UCSD-AML1 (cell line): ENCODE measurements at regions not wholly inside any gene's neighbourhood (a gene's known extent, or its start where the extent isn't known, plus 50 kb on each side); places are given as distances from the start of the nearest gene placed in this dataset.

Experiments
- DNase-seq: peaks from one replicate; lab custom pipeline; 2025; ENCODE audit not compliant: unreplicated experiment; lab: John Stamatoyannopoulos, UW

DNA sequence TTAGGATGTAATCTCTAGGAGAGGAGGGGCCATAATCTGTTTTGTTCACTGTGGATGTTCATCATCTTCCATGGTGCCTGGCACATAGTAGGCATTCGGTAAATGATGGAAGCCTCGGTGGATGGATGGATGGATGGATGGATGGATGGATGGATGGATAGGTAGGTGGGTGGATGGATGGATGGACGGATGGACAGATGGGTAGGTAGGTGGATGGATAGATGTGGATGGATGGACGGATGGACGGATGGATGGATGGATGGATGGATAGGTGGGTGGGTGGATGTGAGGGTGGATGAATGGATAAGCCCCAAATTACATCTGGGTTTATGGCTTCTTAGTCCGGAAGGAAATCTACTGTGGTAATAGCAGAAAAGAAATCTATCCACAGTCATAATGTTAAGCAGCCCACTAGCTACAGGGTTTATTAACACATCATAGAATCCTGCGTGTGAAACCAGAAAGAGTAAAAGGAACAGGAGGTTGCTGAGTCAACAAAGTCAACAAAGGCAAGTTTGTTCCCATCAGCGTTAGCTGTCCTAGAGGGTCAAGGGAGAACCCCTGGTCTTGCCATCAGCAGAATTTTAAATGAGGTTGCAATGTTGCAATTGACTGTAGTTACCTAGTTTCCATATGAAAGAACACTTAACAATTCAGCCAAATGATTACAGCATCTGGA lies 82.8 kb downstream of the C11orf91 start:
- no peak for DNase-seq

GRCh38 chr11:33616552-33616951 lies 84.1 kb downstream of the C11orf91 start:
- DNase-seq = no peak

- DNase-seq = no peak
Observed at GRCh38 chr11:33615751-33616150, 84.9 kb downstream of the C11orf91 start.

DNA sequence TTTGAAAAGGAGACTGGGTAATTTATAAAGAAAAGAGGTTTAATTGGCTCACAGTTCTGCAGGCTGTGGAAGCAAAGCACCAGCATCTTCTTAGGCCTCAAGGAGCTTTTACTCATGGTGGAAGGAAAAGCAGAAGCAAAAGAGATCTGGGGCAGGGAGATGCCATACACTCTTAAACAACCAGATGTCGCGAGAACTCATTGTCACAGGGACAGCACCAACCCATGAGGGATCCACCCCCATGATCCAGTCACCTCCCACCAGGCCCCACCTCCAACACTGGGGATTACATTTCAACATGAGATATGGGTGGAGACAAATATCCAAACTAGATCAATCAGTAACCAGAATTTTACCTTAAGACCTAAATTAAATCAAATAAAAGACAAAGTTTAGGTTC lies 87.2 kb downstream of the C11orf91 start:
- no peak for DNase-seq

GRCh38 chr11:33610903-33611302 lies 89.7 kb downstream of the C11orf91 start:
- DNase-seq = no peak

DNA sequence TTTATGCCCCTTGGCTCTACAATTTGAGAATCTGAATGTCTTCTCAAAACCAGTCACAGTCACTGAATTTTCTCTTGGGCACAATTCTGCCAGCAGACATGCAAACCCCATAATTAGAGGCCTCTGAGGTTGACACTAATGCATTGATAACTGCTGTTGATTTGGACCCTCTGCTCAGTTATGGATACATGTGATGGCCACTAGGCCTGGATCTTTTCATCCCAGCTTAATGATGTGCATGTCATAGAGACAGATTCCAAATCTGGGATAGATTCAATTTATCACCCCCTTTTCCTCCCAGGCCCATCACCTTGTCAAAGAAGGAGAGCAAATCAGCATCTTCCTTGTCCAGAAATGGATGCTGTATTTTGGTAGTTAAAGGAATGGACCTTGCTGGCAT lies 92.2 kb downstream of the C11orf91 start:
- DNase-seq = no peak

- DNase-seq = no peak
Observed at GRCh38 chr11:33606762-33607161, 93.9 kb downstream of the C11orf91 start.

GRCh38 chr11:33605703-33606102 lies 94.9 kb downstream of the C11orf91 start:
- DNase-seq = no peak

DNA sequence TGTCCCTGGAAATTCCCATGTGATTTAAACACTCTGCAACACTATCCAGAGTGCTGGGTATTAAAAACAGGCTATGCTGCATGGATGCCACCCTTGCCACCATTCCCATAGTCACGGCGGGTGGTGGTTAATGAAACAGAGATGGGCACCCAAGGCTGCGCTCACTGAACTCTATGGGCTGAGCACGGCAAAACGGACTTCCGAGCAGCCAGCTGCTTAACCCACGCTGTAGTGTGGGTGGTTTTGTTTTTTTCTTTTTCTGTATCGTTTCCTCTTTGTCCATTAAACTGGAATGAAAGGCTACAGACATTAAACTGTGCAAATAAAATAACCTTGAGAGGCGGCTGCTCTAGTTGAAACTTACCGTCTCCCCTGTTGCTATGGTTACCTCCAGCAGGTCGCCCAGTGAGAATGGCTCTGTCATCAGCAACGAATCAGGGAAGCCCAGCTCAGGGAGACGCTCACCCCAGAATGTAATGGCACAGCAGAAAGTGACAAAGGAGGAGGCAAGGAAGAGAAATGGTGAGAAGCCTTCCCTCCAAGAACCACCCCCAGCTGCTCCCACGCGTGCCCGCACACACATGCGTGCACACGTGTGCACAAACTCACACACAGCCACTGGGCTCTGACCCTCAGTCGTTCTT lies 102.1 kb downstream of the C11orf91 start:
- DNase-seq = no peak

- no peak for DNase-seq
Observed at GRCh38 chr11:33594188-33594587, 106.4 kb downstream of the C11orf91 start.

DNA sequence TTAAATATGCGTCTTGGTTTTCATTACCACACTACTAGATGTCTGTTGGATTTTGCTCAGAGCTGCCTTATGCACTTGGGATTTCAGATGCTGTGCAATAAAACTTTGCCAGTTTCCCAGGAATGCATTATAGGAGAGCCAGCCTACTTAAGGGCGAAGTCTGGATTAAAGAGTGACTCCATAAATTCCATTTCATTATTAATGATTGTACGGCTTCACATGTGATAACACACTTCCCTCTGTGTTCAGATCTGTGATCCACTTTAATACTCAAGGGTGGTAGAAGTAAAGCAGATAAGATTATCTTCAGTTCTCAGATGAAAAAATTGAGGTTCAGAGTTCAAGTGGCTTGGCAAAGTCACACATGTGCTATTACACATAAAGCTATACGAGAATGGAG lies 110.2 kb downstream of the C11orf91 start:
- DNase-seq = no peak

DNA sequence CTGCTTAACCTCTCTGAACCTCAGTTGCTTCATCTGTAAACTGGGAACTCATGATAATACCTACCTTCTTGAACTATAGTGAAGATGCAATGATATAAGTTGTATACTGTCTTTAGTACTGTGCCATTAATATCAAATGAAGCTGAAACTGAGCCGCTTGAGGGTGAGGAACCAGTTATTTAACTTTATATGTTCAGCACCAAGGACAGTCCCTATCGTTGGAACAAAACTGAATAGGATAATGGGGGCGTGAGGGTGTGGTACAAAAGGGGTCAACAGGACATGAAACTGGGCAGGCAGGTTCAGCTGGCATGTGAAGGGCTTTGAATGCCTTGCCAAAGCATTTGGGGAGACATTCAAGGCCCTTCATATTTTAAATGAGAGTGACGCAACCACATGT lies 112.6 kb downstream of the C11orf91 start:
- DNase-seq = no peak

GRCh38 chr11:33585586-33586209 lies 114.9 kb downstream of the C11orf91 start:
- DNase-seq = no peak

GRCh38 chr11:33582636-33583325 lies 117.8 kb downstream of the C11orf91 start:
- no peak for DNase-seq

DNA sequence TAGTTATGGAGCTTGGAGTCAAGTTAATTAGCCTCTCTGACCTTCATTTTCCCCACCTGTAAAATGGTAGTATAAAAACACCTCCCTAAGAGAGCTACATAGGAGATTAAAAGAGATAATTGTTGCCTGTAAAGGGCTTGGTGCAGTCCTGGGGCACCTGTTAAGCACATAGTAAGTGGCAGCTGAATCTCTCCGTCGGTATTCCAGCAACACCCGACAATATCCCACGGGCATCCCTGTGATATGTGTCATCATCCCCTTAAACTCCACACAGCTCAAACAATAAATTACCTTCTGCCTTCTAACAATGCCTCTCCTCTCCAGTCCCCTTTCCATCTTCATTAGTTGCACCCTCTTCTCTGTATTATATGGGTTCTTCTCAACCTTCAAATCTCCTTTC lies 121.5 kb downstream of the C11orf91 start:
- no peak for DNase-seq

GRCh38 chr11:33577204-33577603 lies 123.4 kb downstream of the C11orf91 start:
- DNase-seq = no peak

GRCh38 chr11:33575311-33575710 lies 125.3 kb downstream of the C11orf91 start:
- DNase-seq = no peak

- DNase-seq = no peak
Observed at GRCh38 chr11:33574331-33574730, 126.3 kb downstream of the C11orf91 start.

GRCh38 chr11:33569333-33569732 lies 131.3 kb downstream of the C11orf91 start:
- no peak for DNase-seq

DNA sequence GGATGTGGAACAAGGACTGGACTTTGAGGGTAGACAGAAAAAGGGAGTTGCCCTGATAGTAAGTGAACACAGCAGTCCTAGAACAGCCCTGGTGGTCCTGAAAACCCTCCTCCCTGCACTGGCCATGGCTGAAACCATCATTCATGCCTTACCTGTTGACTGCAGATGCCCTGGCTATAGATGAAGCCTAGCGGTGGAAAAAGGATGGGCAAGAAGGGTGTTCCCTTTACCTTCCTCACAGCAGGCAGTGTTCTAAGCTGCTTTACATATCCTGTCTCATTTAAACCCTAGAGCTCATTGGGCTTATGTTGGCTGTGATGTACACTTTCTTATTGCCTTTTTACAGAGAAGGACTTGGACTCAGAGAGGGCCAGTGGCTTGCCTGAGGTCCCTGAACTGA lies 133.6 kb downstream of the C11orf91 start:
- DNase-seq = no peak

DNA sequence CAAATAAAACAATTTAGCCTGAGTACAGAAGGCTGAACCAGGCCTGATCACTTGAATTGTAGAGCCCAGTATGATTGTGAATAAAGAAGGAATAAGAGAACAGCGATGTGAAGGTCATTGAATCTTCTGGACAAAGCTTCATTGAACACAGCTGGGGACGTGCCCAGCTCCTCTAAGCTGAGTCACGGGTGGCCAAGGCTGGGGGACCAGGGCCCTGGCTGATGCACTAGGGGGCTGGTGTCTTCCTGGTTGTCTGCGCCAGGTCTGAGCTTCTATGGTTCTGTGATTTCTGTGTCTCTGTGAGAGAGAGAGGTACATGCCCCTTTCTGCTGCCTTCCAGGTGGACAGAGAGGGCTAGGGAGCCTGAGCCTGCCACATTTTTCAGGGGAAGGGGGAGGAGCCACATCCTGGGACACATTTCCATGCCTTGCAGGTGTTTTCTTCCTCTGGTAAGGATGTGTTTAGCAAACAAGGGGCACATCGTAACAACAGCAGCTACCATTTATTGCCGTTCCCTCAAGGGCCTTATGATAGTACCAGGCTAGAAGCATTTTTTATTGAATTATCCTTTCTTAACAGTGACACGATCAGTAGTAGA lies 135.7 kb downstream of the C11orf91 start:
- DNase-seq = no peak

GRCh38 chr11:33560729-33561128 lies 139.9 kb downstream of the C11orf91 start:
- DNase-seq = no peak
